ENCODE measurements at regions not wholly inside any gene's neighbourhood (a gene's known extent, or its start where the extent isn't known, plus 50 kb on each side); places are given as distances from the start of the nearest gene placed in this dataset.

GRCh38 chr3:25885544-25885943, 95.7 kb downstream of the OXSM start:
- Mint-ChIP-seq H3K27ac (no peak overlapping the region), H3K36me3 (no peaks in the 10 kb centered on the region), H3K27me3 (ENCODE audit: insufficient read depth, low read depth) (peaks cover 2% of the 10 kb centered on the region), H3K4me1 (peaks cover 3% of the 10 kb centered on the region), H3K4me3 (no peak overlapping the region), H3K9me3 (no peaks in the 10 kb centered on the region)
- Histone ChIP-seq H3K9ac (no peak overlapping the region), H3K9me3 (ENCODE audit: low read depth) (no peaks in the 10 kb centered on the region), H3K4me1 (peaks cover 12% of the 10 kb centered on the region), H3K79me2 (ENCODE audit: low read depth) (no peaks in the 10 kb centered on the region), H3F3A (ENCODE audit: low read depth) (no peaks in the 10 kb centered on the region), H3K36me3 (no peaks in the 10 kb centered on the region), H3K4me2 (no peak overlapping the region), H3K27ac (no peak overlapping the region), H3K27me3 (no peaks in the 10 kb centered on the region), H3K4me3 (no peak overlapping the region), H2AFZ (replicated peaks) (no peak overlapping the region), H4K20me1 (ENCODE audit: low read depth) (no peaks in the 10 kb centered on the region)
- DNase-seq (ENCODE audit: low spot score) = no peak
- no peak for TF ChIP-seq CTCF (IDR thresholded peaks at IDR 0.05)
- no peak for TF ChIP-seq EZH2phosphoT487 (IDR thresholded peaks at IDR 0.05)
- TF ChIP-seq EZH2 (IDR thresholded peaks at IDR 0.05) = no peak

- Histone ChIP-seq H3K27me3 (no peaks in the 10 kb centered on the region), H3K4me2 (no peak overlapping the region), H4K20me1 (ENCODE audit: low read depth) (no peaks in the 10 kb centered on the region), H3F3A (ENCODE audit: low read depth) (no peaks in the 10 kb centered on the region), H3K79me2 (ENCODE audit: low read depth) (no peaks in the 10 kb centered on the region), H3K9me3 (ENCODE audit: low read depth) (no peaks in the 10 kb centered on the region), H2AFZ (replicated peaks) (no peak overlapping the region), H3K27ac (no peak overlapping the region), H3K4me1 (peaks cover 12% of the 10 kb centered on the region), H3K9ac (no peak overlapping the region), H3K36me3 (no peaks in the 10 kb centered on the region), H3K4me3 (no peak overlapping the region)
- Mint-ChIP-seq H3K27me3 (ENCODE audit: insufficient read depth, low read depth) (peaks cover 2% of the 10 kb centered on the region), H3K4me1 (peaks cover 3% of the 10 kb centered on the region), H3K9me3 (no peaks in the 10 kb centered on the region), H3K4me3 (no peak overlapping the region), H3K27ac (no peak overlapping the region), H3K36me3 (no peaks in the 10 kb centered on the region)
- DNase-seq (ENCODE audit: low spot score) = no peak
- TF ChIP-seq CTCF (IDR thresholded peaks at IDR 0.05) (no peak), EZH2 (IDR thresholded peaks at IDR 0.05) (no peak), EZH2phosphoT487 (IDR thresholded peaks at IDR 0.05) (no peak)
These were observed 98.0 kb downstream of the OXSM start for GRCh38 chr3:25887907-25888306.

- Histone ChIP-seq H3K4me2 (no peak overlapping the region), H3K9me3 (ENCODE audit: low read depth) (no peaks in the 10 kb centered on the region), H2AFZ (replicated peaks) (peak overlapping the region; percentile 59), H3K9ac (no peak overlapping the region), H3K4me3 (no peak overlapping the region), H3F3A (ENCODE audit: low read depth) (no peaks in the 10 kb centered on the region), H4K20me1 (ENCODE audit: low read depth) (no peaks in the 10 kb centered on the region), H3K4me1 (peaks cover 12% of the 10 kb centered on the region), H3K27ac (no peak overlapping the region), H3K79me2 (ENCODE audit: low read depth) (no peaks in the 10 kb centered on the region), H3K27me3 (no peaks in the 10 kb centered on the region), H3K36me3 (no peaks in the 10 kb centered on the region)
- Mint-ChIP-seq H3K27me3 (ENCODE audit: insufficient read depth, low read depth) (peaks cover 2% of the 10 kb centered on the region), H3K36me3 (no peaks in the 10 kb centered on the region), H3K4me3 (no peak overlapping the region), H3K4me1 (peaks cover 3% of the 10 kb centered on the region), H3K9me3 (no peaks in the 10 kb centered on the region), H3K27ac (no peak overlapping the region)
- no peak for DNase-seq (ENCODE audit: low spot score)
- TF ChIP-seq EZH2phosphoT487 (IDR thresholded peaks at IDR 0.05) = no peak
These were observed 99.1 kb downstream of the OXSM start for GRCh38 chr3:25888892-25889524.

- H3K27ac ChIP-seq = no peak overlapping the region
- no peak for TF ChIP-seq CTCF (IDR thresholded peaks at IDR 0.05)
- no peak for TF ChIP-seq EZH2 (IDR thresholded peaks at IDR 0.05)
- no peak for TF ChIP-seq EZH2phosphoT487 (IDR thresholded peaks at IDR 0.05)
- Mint-ChIP-seq H3K27me3 (ENCODE audit: insufficient read depth, low read depth) (peaks cover 2% of the 10 kb centered on the region), H3K4me3 (no peak overlapping the region), H3K36me3 (no peaks in the 10 kb centered on the region), H3K9me3 (no peaks in the 10 kb centered on the region), H3K4me1 (peaks cover 3% of the 10 kb centered on the region), H3K27ac (no peak overlapping the region)
- H4K20me1 ChIP-seq (ENCODE audit: low read depth) = no peaks in the 10 kb centered on the region
- no peak overlapping the region for H3K9ac ChIP-seq
- no peaks in the 10 kb centered on the region for H3K27me3 ChIP-seq
- H3K4me2 ChIP-seq = no peak overlapping the region
- H2AFZ ChIP-seq (replicated peaks) = peak overlapping the region; percentile 59
- no peaks in the 10 kb centered on the region for H3K9me3 ChIP-seq (ENCODE audit: low read depth)
- H3K4me3 ChIP-seq = no peak overlapping the region
- DNase-seq (ENCODE audit: low spot score) = no peak
- H3F3A ChIP-seq (ENCODE audit: low read depth) = no peaks in the 10 kb centered on the region
- peaks cover 12% of the 10 kb centered on the region for H3K4me1 ChIP-seq
- no peaks in the 10 kb centered on the region for H3K36me3 ChIP-seq
- no peaks in the 10 kb centered on the region for H3K79me2 ChIP-seq (ENCODE audit: low read depth)
These were observed 99.6 kb downstream of the OXSM start for GRCh38 chr3:25889525-25889917.
